Kidney epithelial cell (primary cell): ENCODE measurements at regions not wholly inside any gene's neighbourhood (a gene's known extent, or its start where the extent isn't known, plus 50 kb on each side); places are given as distances from the start of the nearest gene placed in this dataset.

Experiments
- DNase-seq: peaks from one replicate; pipeline ENCODE4 v3.0.0-alpha.2; 2010; ENCODE audit warnings: low read depth
- H3K27me3 ChIP-seq: 2 replicates; pipeline ENCODE4 v1.6.0; 2011; ENCODE audit warnings: low read length; ENCODE audit not compliant: control insufficient read depth, insufficient read depth
- H3K36me3 ChIP-seq: 2 replicates; pipeline ENCODE4 v1.5.1; 2011; ENCODE audit warnings: low read length; ENCODE audit not compliant: control insufficient read depth, insufficient read depth
- H3K4me3 ChIP-seq: 2 replicates; pipeline ENCODE4 v1.5.1; 2011; ENCODE audit warnings: low read depth, mild to moderate bottlenecking, control low read depth, low read length
- TF ChIP-seq, protein P1 (sequence below): IDR thresholded peaks from 2 replicates; pipeline ENCODE4 v1.5.1; 2011; ENCODE audit warnings: mild to moderate bottlenecking, moderate library complexity, low read length, control low read depth, inconsistent platforms; ENCODE audit not compliant: insufficient read depth, poor library complexity, severe bottlenecking

DNA sequence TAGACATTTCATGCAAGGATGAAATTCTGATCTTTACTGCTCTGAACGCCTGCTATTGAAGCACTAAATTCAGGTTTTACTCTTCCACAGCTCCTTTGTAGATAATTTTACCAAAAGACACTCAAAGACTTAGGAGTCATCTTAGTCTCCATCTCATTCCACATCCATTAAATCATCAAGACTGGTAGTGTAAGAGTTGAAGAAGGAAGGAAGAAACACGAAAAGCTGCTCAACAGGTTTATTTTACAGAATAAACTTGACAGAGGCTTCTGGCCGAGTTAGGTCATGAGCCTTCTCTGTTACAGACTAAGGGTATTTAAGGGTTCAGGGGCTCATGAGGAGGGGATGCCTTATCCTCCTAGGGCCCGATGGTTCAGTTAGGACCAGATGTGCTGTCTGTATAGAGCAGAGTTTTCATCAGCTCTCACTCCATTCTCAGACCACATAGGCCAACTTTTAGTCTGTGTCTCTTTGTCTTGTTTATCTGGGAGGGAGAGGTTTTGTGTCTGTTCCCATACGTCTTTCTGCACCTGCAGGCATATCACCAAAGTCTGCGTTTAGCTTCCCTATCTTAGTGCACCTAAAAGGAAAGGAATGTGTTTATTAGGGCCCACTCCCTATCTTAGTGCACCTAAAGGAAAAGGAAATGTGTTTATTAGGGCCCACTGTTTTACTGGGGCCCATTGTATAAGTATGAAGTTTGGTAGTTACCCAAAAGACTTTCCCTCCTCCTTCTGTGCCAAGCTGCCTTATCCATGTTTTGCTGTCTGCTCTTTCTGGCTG, 57.4 kb upstream of the RGS18 start:
- TF ChIP-seq, protein P1, sequence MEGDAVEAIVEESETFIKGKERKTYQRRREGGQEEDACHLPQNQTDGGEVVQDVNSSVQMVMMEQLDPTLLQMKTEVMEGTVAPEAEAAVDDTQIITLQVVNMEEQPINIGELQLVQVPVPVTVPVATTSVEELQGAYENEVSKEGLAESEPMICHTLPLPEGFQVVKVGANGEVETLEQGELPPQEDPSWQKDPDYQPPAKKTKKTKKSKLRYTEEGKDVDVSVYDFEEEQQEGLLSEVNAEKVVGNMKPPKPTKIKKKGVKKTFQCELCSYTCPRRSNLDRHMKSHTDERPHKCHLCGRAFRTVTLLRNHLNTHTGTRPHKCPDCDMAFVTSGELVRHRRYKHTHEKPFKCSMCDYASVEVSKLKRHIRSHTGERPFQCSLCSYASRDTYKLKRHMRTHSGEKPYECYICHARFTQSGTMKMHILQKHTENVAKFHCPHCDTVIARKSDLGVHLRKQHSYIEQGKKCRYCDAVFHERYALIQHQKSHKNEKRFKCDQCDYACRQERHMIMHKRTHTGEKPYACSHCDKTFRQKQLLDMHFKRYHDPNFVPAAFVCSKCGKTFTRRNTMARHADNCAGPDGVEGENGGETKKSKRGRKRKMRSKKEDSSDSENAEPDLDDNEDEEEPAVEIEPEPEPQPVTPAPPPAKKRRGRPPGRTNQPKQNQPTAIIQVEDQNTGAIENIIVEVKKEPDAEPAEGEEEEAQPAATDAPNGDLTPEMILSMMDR, result no peak
- DNase-seq, result no peak
- Histone ChIP-seq H3K27me3 (no peaks in the 10 kb centered on the region), H3K4me3 (no peak overlapping the region), H3K36me3 (no peaks in the 10 kb centered on the region)

DNA sequence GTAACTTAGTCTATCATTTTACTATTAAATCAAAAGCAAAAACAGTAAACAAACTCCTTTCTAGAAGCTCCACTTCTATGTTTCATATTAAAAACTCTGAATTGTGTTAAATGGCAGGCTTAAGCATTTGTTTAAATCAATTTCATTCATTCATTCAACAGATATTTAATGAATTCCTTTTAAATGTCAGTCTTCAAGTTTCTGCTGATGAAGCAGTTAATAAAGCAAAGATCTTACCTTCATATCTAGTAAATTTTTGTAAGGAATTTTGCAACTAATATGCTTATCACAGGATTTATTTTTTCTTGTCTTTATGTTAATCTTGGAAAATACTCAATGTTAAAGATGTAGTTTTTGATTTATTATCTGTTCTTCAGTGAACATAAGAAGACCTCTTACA, 54.1 kb upstream of the RGS18 start:
- TF ChIP-seq, protein P1, result no peak

DNA sequence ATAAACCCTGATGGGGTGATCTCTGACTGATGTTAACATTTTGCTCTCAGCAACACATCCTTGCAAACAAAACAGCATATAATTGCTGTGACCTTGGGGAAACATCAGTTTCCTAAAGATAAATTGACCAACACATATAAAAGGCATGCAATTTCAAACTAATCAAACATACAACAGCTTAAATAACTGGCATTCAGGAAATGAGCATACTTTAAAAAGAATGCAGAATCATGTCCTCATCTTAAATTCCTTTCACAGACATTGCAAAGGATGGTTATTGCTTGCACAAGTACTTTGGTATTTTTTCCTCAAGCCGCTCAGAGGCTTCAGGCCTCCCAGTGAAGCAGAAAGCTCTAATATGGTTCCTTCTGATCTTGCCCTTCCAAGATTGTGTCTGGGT, 53.4 kb upstream of the RGS18 start:
- H3K27me3 ChIP-seq, result no peaks in the 10 kb centered on the region
- no peaks in the 10 kb centered on the region for H3K36me3 ChIP-seq
- H3K4me3 ChIP-seq, result no peak overlapping the region
- no peak for DNase-seq
- TF ChIP-seq, protein P1, result no peak

More for the DNA sequence above, 54.1 kb upstream of the RGS18 start:
- Histone ChIP-seq H3K4me3 (no peak overlapping the region), H3K36me3 (no peaks in the 10 kb centered on the region), H3K27me3 (no peaks in the 10 kb centered on the region)
- DNase-seq, result no peak

DNA sequence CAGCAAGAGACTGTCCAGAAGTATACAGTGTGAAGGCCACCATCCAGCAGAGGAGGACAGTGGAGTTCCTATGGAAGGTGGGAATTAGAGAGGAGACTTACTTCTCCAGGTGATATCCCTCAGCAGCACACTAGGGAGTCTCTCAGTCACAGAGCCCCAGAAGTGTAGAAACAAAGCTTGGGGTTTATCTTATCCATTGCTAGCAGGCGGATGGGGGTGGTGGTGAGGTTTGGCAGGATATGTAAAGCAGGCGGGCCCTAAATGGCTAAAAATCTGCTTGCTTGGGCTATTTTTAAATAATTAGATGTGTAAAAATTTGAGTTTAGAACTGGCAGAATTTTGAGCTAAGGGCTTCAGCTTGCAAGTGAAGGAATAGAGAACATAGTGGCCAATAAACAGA, 50.1 kb upstream of the RGS18 start:
- H3K36me3 ChIP-seq, result no peaks in the 10 kb centered on the region
- TF ChIP-seq, protein P1, result no peak
- H3K27me3 ChIP-seq, result no peaks in the 10 kb centered on the region
- H3K4me3 ChIP-seq, result no peak overlapping the region
- no peak for DNase-seq
